SK-N-SH (cell line): ENCODE measurements at regions not wholly inside any gene's neighbourhood (a gene's known extent, or its start where the extent isn't known, plus 50 kb on each side); places are given as distances from the start of the nearest gene placed in this dataset.

ENCODE experiments used
- EP300 ChIP-seq, 2 experiments: IDR thresholded peaks; 2 replicates each; pipeline versions ENCODE4 v1.4.0 to v1.6.1; 2012; ENCODE audit warnings: borderline replicate concordance in 1 of 2, low read depth in 1 of 2, low read length in 1 of 2
- EZH2phosphoT487 ChIP-seq: fragments of 200-600 bp; sonication (generic); IDR thresholded peaks from 2 replicates; pipeline ENCODE4 v1.6.1; 2017; ENCODE audit warnings: low read depth, mixed run types, mild to moderate bottlenecking, antibody characterized with exemption, moderate library complexity, borderline replicate concordance
- FOXM1 ChIP-seq: IDR thresholded peaks from 2 replicates; pipeline ENCODE4 v1.4.0; 2012; ENCODE audit warnings: low read depth, mild to moderate bottlenecking
- MAX ChIP-seq: IDR thresholded peaks from 2 replicates; pipeline ENCODE4 v1.4.0; 2012; ENCODE audit warnings: low read depth
- NRF1 ChIP-seq: IDR thresholded peaks from 2 replicates; pipeline ENCODE4 v1.6.1; 2012; ENCODE audit warnings: low read depth, mild to moderate bottlenecking, low read length
- POLR2AphosphoS5 ChIP-seq: IDR thresholded peaks from 2 replicates; pipeline ENCODE4 v1.6.1; 2012; ENCODE audit warnings: low read depth, low read length
- RAD21 ChIP-seq: IDR thresholded peaks from 2 replicates; pipeline ENCODE4 v1.6.1; 2012; ENCODE audit warnings: mild to moderate bottlenecking, low read length
- RFX5 ChIP-seq: IDR thresholded peaks from 2 replicates; pipeline ENCODE4 v1.6.1; 2012; ENCODE audit warnings: mild to moderate bottlenecking, improper control_type of control experiment, low read length
- SMC3 ChIP-seq: IDR thresholded peaks from 2 replicates; pipeline ENCODE4 v1.6.1; 2012; ENCODE audit warnings: low read depth, low read length, improper control_type of control experiment
- TAF1 ChIP-seq: IDR thresholded peaks from 2 replicates; pipeline ENCODE4 v1.6.1; 2012; ENCODE audit warnings: low read depth, mild to moderate bottlenecking, low read length, moderate library complexity, borderline replicate concordance
- TCF12 ChIP-seq: IDR thresholded peaks from 2 replicates; pipeline ENCODE4 v1.4.0; 2012
- YY1 ChIP-seq: IDR thresholded peaks from 2 replicates; pipeline ENCODE4 v1.4.0; 2012; ENCODE audit warnings: low read depth, mild to moderate bottlenecking
- TF ChIP-seq, protein P1 (sequence below): fragments of 200-600 bp; sonication (generic); IDR thresholded peaks from 2 replicates; pipeline ENCODE4 v1.6.1; 2017; ENCODE audit warnings: antibody characterized with exemption, mild to moderate bottlenecking, moderate library complexity
- TF ChIP-seq, protein P2 (sequence below): fragments of 150-350 bp; IDR thresholded peaks from 2 replicates; pipeline ENCODE4 v1.6.1; 2017; ENCODE audit warnings: antibody characterized with exemption, low read length, low read depth, borderline replicate concordance

DNA sequence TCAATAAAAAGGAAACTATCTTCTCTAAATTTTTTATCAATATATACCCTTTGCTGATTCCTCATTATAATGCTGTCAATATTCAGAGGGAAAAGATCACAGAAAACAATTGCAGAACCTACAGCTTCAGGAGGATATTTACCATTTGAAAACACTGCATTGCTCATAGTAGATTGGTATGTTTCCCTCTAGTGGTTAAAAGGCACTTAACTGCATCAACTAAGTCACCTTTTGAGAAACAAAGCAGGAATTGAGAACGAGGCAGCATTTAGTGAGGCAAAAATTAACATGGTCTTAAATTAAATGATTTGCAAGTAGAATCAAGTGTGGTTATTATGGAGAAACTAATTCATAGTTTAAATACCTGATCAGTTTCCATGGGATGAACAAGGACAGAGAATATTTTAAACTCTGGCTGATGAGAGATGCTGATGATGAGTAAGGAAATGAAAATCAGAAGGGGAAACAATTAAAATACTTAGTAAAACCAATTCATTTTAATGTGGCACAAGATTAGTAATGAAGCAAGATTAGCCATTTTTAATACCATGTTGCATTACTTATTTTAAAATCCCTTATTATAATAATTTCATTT lies 642.1 kb downstream of the EPHA7 start:
- TF ChIP-seq, protein P1, sequence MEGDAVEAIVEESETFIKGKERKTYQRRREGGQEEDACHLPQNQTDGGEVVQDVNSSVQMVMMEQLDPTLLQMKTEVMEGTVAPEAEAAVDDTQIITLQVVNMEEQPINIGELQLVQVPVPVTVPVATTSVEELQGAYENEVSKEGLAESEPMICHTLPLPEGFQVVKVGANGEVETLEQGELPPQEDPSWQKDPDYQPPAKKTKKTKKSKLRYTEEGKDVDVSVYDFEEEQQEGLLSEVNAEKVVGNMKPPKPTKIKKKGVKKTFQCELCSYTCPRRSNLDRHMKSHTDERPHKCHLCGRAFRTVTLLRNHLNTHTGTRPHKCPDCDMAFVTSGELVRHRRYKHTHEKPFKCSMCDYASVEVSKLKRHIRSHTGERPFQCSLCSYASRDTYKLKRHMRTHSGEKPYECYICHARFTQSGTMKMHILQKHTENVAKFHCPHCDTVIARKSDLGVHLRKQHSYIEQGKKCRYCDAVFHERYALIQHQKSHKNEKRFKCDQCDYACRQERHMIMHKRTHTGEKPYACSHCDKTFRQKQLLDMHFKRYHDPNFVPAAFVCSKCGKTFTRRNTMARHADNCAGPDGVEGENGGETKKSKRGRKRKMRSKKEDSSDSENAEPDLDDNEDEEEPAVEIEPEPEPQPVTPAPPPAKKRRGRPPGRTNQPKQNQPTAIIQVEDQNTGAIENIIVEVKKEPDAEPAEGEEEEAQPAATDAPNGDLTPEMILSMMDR: peak; percentile 55
- TF ChIP-seq EP300 (IDR thresholded peaks at IDR 0.05; ENCODE audit: borderline replicate concordance in 1 of 2, low read depth in 1 of 2, low read length in 1 of 2) (no peak), EZH2phosphoT487 (no peak), SMC3 (peak; percentile 29), RAD21 (peak; percentile 55), NRF1 (no peak), MAX (no peak), TAF1 (no peak), POLR2AphosphoS5 (no peak), YY1 (no peak), TCF12 (no peak), RFX5 (no peak), FOXM1 (no peak)
- TF ChIP-seq, protein P2, sequence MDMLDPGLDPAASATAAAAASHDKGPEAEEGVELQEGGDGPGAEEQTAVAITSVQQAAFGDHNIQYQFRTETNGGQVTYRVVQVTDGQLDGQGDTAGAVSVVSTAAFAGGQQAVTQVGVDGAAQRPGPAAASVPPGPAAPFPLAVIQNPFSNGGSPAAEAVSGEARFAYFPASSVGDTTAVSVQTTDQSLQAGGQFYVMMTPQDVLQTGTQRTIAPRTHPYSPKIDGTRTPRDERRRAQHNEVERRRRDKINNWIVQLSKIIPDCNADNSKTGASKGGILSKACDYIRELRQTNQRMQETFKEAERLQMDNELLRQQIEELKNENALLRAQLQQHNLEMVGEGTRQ: no peak
